Fibroblast of mammary gland (primary cell): ENCODE measurements at regions not wholly inside any gene's neighbourhood (a gene's known extent, or its start where the extent isn't known, plus 50 kb on each side); places are given as distances from the start of the nearest gene placed in this dataset.

ENCODE experiments used
- DNase-seq: peaks from one replicate; pipeline ENCODE4 v3.0.0-alpha.2; 2010; ENCODE audit warnings: low read depth
- H3K4me3 ChIP-seq: 2 replicates; pipeline ENCODE4 v1.5.1; 2011; ENCODE audit warnings: low read depth, mild to moderate bottlenecking, low read length, moderate library complexity; ENCODE audit not compliant: control insufficient read depth
- CTCF ChIP-seq: conservative IDR thresholded peaks from 2 replicates; pipeline ENCODE4 v1.5.1; 2011; ENCODE audit warnings: low read depth, low read length, inconsistent platforms; ENCODE audit not compliant: control insufficient read depth, insufficient read depth

GRCh38 chr7:113371416-113372043, 253.2 kb upstream of the SMIM30 start:
- no peak for TF ChIP-seq CTCF
- H3K4me3 ChIP-seq = no peak overlapping the region

DNA sequence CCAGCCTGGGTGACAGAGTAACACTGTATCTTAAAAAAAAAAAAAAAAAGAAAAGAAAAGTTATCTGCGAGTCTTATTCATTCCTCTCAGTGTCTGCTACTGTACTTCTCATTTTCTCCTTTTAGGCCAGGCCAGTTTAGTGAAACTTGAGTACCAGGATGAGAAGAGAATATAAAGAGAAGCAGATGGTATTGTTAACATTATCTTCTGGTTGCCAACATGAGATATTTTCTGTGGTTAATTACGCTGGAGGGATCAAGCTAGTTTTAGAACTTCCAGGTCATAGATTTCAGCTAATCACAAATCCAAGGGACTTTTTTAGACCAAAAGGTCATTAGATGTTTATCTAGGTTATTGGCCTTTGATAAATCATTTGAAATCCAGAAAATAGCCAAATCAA, 252.6 kb upstream of the SMIM30 start:
- H3K4me3 ChIP-seq = no peak overlapping the region
- TF ChIP-seq CTCF = no peak
- DNase-seq = peak; percentile 19

More at GRCh38 chr7:113371416-113372043, 253.2 kb upstream of the SMIM30 start:
- DNase-seq = peak; percentile 16

GRCh38 chr7:113368256-113368655, 249.9 kb upstream of the SMIM30 start:
- H3K4me3 ChIP-seq = no peak overlapping the region
- DNase-seq = no peak
- TF ChIP-seq CTCF = no peak

DNA sequence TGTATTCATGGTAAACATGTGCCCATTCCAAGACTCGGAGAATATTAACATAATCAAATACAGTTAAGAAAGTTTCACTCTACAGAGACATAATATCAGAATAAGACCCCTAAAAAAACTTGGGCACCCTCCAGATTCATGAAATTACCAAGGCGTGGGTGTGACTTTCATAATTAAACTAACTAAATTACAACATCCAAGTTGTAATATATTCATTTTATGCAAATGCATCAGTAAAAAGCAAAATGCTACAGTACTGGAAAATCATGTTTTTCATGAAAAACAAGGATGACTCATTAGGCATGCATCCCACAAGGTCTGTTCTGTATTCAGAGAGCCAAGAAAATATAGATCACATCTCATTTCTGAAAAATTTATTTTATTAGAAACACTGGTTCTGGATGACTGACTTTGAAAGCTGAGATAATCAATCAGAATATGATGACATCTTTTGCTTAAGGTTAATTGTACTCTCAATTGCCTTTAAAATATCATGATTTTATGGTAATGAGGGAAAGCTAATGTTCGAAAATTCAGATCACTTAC, 248.8 kb upstream of the SMIM30 start:
- no peak overlapping the region for H3K4me3 ChIP-seq
- no peak for TF ChIP-seq CTCF
- peak; percentile 26 for DNase-seq

DNA sequence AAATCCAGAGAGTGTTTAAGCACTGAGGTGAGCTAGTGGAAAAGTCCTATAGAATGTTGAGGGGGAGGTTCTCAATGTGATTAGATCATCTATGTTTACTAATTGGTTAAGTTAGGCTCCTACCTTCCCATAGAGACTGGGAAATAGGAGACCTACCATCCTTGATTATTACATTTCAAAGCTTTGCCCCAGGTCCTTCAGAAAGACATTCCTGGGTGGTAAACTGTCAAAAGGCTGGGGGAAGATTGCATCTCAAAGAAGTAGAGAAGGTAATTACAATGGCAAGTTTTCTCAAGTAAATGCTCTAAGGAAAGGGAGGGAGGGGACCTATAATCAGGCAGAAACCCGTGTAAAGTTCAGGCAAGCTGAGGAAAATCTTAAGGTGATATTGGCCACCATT, 247.8 kb upstream of the SMIM30 start:
- no peak for DNase-seq
- no peak overlapping the region for H3K4me3 ChIP-seq
- TF ChIP-seq CTCF = no peak

DNA sequence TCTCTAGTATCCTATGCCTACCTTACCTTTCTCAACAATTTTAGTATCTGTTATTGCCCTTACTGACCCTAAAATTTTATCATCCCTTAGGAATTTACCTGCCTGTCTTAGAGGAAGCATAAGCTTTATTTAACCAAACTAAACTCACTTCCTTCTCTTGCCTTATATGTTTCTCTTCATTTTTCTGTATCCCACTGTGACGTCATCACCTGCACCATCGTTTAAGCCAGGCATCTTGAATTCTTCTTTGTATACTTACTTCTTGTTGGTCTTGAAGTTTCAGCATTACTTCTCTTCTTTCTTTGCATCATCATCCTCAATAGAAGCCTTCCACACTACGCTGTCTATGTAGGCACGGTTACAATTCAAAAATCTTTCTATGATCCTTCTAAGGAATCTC, 231.0 kb upstream of the SMIM30 start:
- no peak for TF ChIP-seq CTCF
- no peak for DNase-seq
- no peak overlapping the region for H3K4me3 ChIP-seq

DNA sequence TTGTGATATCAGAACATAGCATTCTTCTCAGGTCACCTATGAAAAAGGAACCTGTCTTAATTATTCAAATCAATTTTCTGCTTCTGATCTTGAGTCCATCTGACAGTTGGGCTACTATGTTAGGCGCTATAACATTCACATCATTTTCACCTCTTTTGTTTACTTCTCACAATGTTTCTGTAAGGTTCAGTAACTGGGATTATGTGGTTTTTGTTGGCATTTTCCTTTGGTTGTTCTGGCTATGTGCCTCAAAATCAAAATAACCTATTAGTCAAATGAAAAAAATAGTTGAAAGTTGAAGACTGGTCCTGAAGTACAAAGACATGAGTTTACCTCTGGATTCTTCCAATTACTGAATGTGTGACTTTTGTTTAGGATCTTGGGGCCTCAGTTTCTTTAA, 221.3 kb upstream of the SMIM30 start:
- no peak overlapping the region for H3K4me3 ChIP-seq
- TF ChIP-seq CTCF = no peak
- no peak for DNase-seq
